Karpas-422 (cell line): ENCODE measurements at regions not wholly inside any gene's neighbourhood (a gene's known extent, or its start where the extent isn't known, plus 50 kb on each side); places are given as distances from the start of the nearest gene placed in this dataset.

Experiments used
- DNase-seq: peaks from one replicate; pipeline ENCODE4 v3.0.0-alpha.2; 2015
- H2AFZ ChIP-seq: fragments of 200-600 bp; sonication (generic); 2 replicates; pipeline ENCODE4 v1.6.1; 2014; ENCODE audit warnings: antibody characterized with exemption, low read length, mixed read lengths
- H3K27ac ChIP-seq: fragments of 200-600 bp; sonication (generic); 2 replicates; pipeline ENCODE4 v1.5.1; 2014; ENCODE audit warnings: mild to moderate bottlenecking, low read length, moderate library complexity
- H3K27me3 ChIP-seq: fragments of 200-600 bp; sonication (generic); 2 replicates; pipeline ENCODE4 v1.6.1; 2014; ENCODE audit warnings: low read length, mixed read lengths
- H3K36me3 ChIP-seq: fragments of 200-600 bp; sonication (generic); 2 replicates; pipeline ENCODE4 v1.6.1; 2014; ENCODE audit warnings: low read length, mixed read lengths; ENCODE audit not compliant: insufficient read depth
- H3K4me1 ChIP-seq: fragments of 200-600 bp; sonication (generic); 2 replicates; pipeline ENCODE4 v1.6.1; 2014; ENCODE audit warnings: mild to moderate bottlenecking, low read length, mixed read lengths
- H3K4me2 ChIP-seq: fragments of 200-600 bp; sonication (generic); 2 replicates; pipeline ENCODE4 v1.6.1; 2014; ENCODE audit warnings: low read length, low read depth, mild to moderate bottlenecking; ENCODE audit not compliant: poor library complexity, severe bottlenecking
- H3K4me3 ChIP-seq: fragments of 200-600 bp; sonication (generic); 2 replicates; pipeline ENCODE4 v1.5.1; 2014; ENCODE audit warnings: mild to moderate bottlenecking, antibody characterized with exemption, low read length, mixed read lengths
- H3K79me2 ChIP-seq: fragments of 200-600 bp; sonication (generic); 2 replicates; pipeline ENCODE4 v1.6.1; 2014; ENCODE audit warnings: mild to moderate bottlenecking, low read length, mixed read lengths
- H3K9ac ChIP-seq: fragments of 200-600 bp; sonication (generic); 2 replicates; pipeline ENCODE4 v1.6.0; 2014; ENCODE audit warnings: low read length
- H3K9me2 ChIP-seq: fragments of 200-600 bp; sonication (generic), shearing (Covaris generic); replicated peaks from 2 replicates; pipeline ENCODE4 v1.6.0; 2014; ENCODE audit warnings: mild to moderate bottlenecking, low read length, moderate library complexity; ENCODE audit not compliant: insufficient read depth
- H3K9me3 ChIP-seq: fragments of 300-700, 200-600 bp; sonication (generic); 2 replicates; pipeline ENCODE4 v1.6.1; 2014; ENCODE audit warnings: low read length, mixed read lengths
- H4K20me1 ChIP-seq: fragments of 200-600 bp; sonication (generic); 2 replicates; pipeline ENCODE4 v1.6.1; 2014; ENCODE audit warnings: mild to moderate bottlenecking, antibody characterized with exemption, low read length, low read depth; ENCODE audit not compliant: insufficient read depth

GRCh38 chr6:103011605-103012004, 1618.1 kb downstream of the GRIK2 start:
- peak; percentile 55 for DNase-seq
- H3K27ac ChIP-seq = no peak overlapping the region

GRCh38 chr6:103002282-103002681, 1608.8 kb downstream of the GRIK2 start:
- Histone ChIP-seq H3K4me1 (no peaks in the 10 kb centered on the region), H4K20me1 (no peaks in the 10 kb centered on the region), H2AFZ (no peak overlapping the region), H3K9ac (no peak overlapping the region), H3K36me3 (no peaks in the 10 kb centered on the region), H3K27me3 (no peaks in the 10 kb centered on the region), H3K27ac (no peak overlapping the region), H3K9me2 (no peaks in the 10 kb centered on the region), H3K79me2 (no peaks in the 10 kb centered on the region), H3K4me2 (no peak overlapping the region), H3K4me3 (no peak overlapping the region), H3K9me3 (no peaks in the 10 kb centered on the region; the same call in 1 of the 2 replicates)
- DNase-seq = no peak

More at GRCh38 chr6:103011605-103012004, 1618.1 kb downstream of the GRIK2 start:
- no peaks in the 10 kb centered on the region for H3K79me2 ChIP-seq
- H4K20me1 ChIP-seq = no peaks in the 10 kb centered on the region
- no peaks in the 10 kb centered on the region for H3K9me2 ChIP-seq
- no peaks in the 10 kb centered on the region for H3K9me3 ChIP-seq
- no peaks in the 10 kb centered on the region for H3K36me3 ChIP-seq
- no peak overlapping the region for H3K9ac ChIP-seq
- no peak overlapping the region for H3K4me2 ChIP-seq
- peaks cover 12% of the 10 kb centered on the region; the same call in 1 of the 2 replicates for H3K4me1 ChIP-seq
- no peaks in the 10 kb centered on the region for H3K27me3 ChIP-seq
- H2AFZ ChIP-seq = no peak overlapping the region
- H3K4me3 ChIP-seq = no peak overlapping the region

- Histone ChIP-seq H2AFZ (no peak overlapping the region), H3K4me3 (no peak overlapping the region), H3K27ac (no peak overlapping the region), H3K9ac (no peak overlapping the region), H3K36me3 (no peaks in the 10 kb centered on the region), H3K9me2 (no peaks in the 10 kb centered on the region), H3K4me1 (no peaks in the 10 kb centered on the region), H3K4me2 (no peak overlapping the region), H3K27me3 (no peaks in the 10 kb centered on the region), H3K9me3 (no peaks in the 10 kb centered on the region; the same call in 1 of the 2 replicates), H4K20me1 (no peaks in the 10 kb centered on the region), H3K79me2 (no peaks in the 10 kb centered on the region)
- DNase-seq = no peak
Measured at GRCh38 chr6:103001724-103002123, 1608.2 kb downstream of the GRIK2 start.

- H3K36me3 ChIP-seq = no peaks in the 10 kb centered on the region
- H3K4me2 ChIP-seq = no peak overlapping the region
- H3K4me3 ChIP-seq = no peak overlapping the region
- H3K27ac ChIP-seq = no peak overlapping the region
- no peak overlapping the region for H2AFZ ChIP-seq
- H3K27me3 ChIP-seq = no peaks in the 10 kb centered on the region
- no peak for DNase-seq
- H3K9ac ChIP-seq = no peak overlapping the region
- no peaks in the 10 kb centered on the region for H3K79me2 ChIP-seq
- H4K20me1 ChIP-seq = no peaks in the 10 kb centered on the region
- H3K9me2 ChIP-seq = no peaks in the 10 kb centered on the region
- H3K4me1 ChIP-seq = no peaks in the 10 kb centered on the region
- no peaks in the 10 kb centered on the region; the same call in 1 of the 2 replicates for H3K9me3 ChIP-seq
Measured at GRCh38 chr6:103000688-103001087, 1607.2 kb downstream of the GRIK2 start.

GRCh38 chr6:102995491-102995890, 1602.0 kb downstream of the GRIK2 start:
- no peaks in the 10 kb centered on the region for H4K20me1 ChIP-seq
- no peaks in the 10 kb centered on the region for H3K79me2 ChIP-seq
- no peak for DNase-seq
- H2AFZ ChIP-seq = no peak overlapping the region
- no peaks in the 10 kb centered on the region for H3K27me3 ChIP-seq
- H3K4me2 ChIP-seq = no peak overlapping the region
- no peaks in the 10 kb centered on the region for H3K9me2 ChIP-seq
- H3K9ac ChIP-seq = no peak overlapping the region
- H3K36me3 ChIP-seq = no peaks in the 10 kb centered on the region
- no peaks in the 10 kb centered on the region for H3K9me3 ChIP-seq
- H3K27ac ChIP-seq = no peak overlapping the region
- H3K4me1 ChIP-seq = no peaks in the 10 kb centered on the region
- no peak overlapping the region for H3K4me3 ChIP-seq

GRCh38 chr6:102994866-102995265, 1601.4 kb downstream of the GRIK2 start:
- Histone ChIP-seq H3K79me2 (no peaks in the 10 kb centered on the region), H3K4me1 (no peaks in the 10 kb centered on the region), H2AFZ (no peak overlapping the region), H3K27me3 (no peaks in the 10 kb centered on the region), H3K4me3 (no peak overlapping the region), H3K9ac (no peak overlapping the region), H3K27ac (no peak overlapping the region), H3K9me2 (no peaks in the 10 kb centered on the region), H3K4me2 (no peak overlapping the region), H3K36me3 (no peaks in the 10 kb centered on the region), H3K9me3 (no peaks in the 10 kb centered on the region), H4K20me1 (no peaks in the 10 kb centered on the region)
- no peak for DNase-seq

GRCh38 chr6:102986086-102986485, 1592.6 kb downstream of the GRIK2 start:
- Histone ChIP-seq H3K9me2 (no peaks in the 10 kb centered on the region), H3K4me3 (no peak overlapping the region), H3K27me3 (no peaks in the 10 kb centered on the region), H4K20me1 (no peaks in the 10 kb centered on the region), H3K9ac (no peak overlapping the region), H3K79me2 (no peaks in the 10 kb centered on the region), H2AFZ (no peak overlapping the region), H3K36me3 (no peaks in the 10 kb centered on the region), H3K4me1 (no peaks in the 10 kb centered on the region), H3K4me2 (no peak overlapping the region), H3K27ac (no peak overlapping the region), H3K9me3 (no peaks in the 10 kb centered on the region)
- no peak for DNase-seq

- no peak overlapping the region for H3K4me3 ChIP-seq
- H3K9me2 ChIP-seq = no peaks in the 10 kb centered on the region
- no peaks in the 10 kb centered on the region for H3K4me1 ChIP-seq
- H3K4me2 ChIP-seq = no peak overlapping the region
- H4K20me1 ChIP-seq = no peaks in the 10 kb centered on the region
- no peaks in the 10 kb centered on the region for H3K36me3 ChIP-seq
- no peak overlapping the region for H3K9ac ChIP-seq
- no peak overlapping the region for H3K27ac ChIP-seq
- H3K27me3 ChIP-seq = no peaks in the 10 kb centered on the region
- H3K9me3 ChIP-seq = no peaks in the 10 kb centered on the region
- H3K79me2 ChIP-seq = no peaks in the 10 kb centered on the region
- no peak for DNase-seq
- no peak overlapping the region for H2AFZ ChIP-seq
Measured at GRCh38 chr6:102984357-102984756, 1590.8 kb downstream of the GRIK2 start.

GRCh38 chr6:102981490-102982015, 1588.0 kb downstream of the GRIK2 start:
- H4K20me1 ChIP-seq = no peaks in the 10 kb centered on the region
- no peaks in the 10 kb centered on the region for H3K27me3 ChIP-seq
- no peak overlapping the region for H3K27ac ChIP-seq
- no peak overlapping the region for H3K4me2 ChIP-seq
- H3K4me1 ChIP-seq = no peaks in the 10 kb centered on the region
- H2AFZ ChIP-seq = no peak overlapping the region
- no peaks in the 10 kb centered on the region for H3K36me3 ChIP-seq
- DNase-seq = no peak
- no peak overlapping the region for H3K9ac ChIP-seq
- no peak overlapping the region for H3K4me3 ChIP-seq
- H3K9me3 ChIP-seq = no peaks in the 10 kb centered on the region
- H3K79me2 ChIP-seq = no peaks in the 10 kb centered on the region
- no peaks in the 10 kb centered on the region for H3K9me2 ChIP-seq
